OCI-LY3 (cell line): ENCODE measurements at regions not wholly inside any gene's neighbourhood (a gene's known extent, or its start where the extent isn't known, plus 50 kb on each side); places are given as distances from the start of the nearest gene placed in this dataset.

Experiments
- H2AFZ ChIP-seq: fragments of 200-600, 300-600 bp; shearing (Covaris generic); 2 replicates; pipeline ENCODE4 v1.6.0; 2014; ENCODE audit warnings: antibody characterized with exemption, low read depth, low read length
- H3K27ac ChIP-seq: fragments of 200-600, 300-600 bp; sonication (generic); 2 replicates; pipeline ENCODE4 v1.5.1; 2014; ENCODE audit warnings: mild to moderate bottlenecking, low read length, moderate library complexity, mixed read lengths
- H3K27me3 ChIP-seq: fragments of 200-600, 300-600 bp; sonication (generic); 2 replicates; pipeline ENCODE4 v1.6.1; 2014; ENCODE audit warnings: low read depth, low read length, mixed read lengths
- H3K36me3 ChIP-seq: fragments of 200-600, 300-600 bp; sonication (generic); replicated peaks from 2 replicates; pipeline ENCODE3; 2014; ENCODE audit warnings: low read depth, low read length, mixed read lengths
- H3K4me1 ChIP-seq: fragments of 300-600, 200-600 bp; sonication (generic); 2 replicates; pipeline ENCODE4 v1.6.1; 2014; ENCODE audit warnings: low read length, mixed read lengths
- H3K4me2 ChIP-seq: fragments of 200-600, 300-600 bp; sonication (generic); 2 replicates; pipeline ENCODE4 v1.6.1; 2014; ENCODE audit warnings: low read length, mixed read lengths
- H3K4me3 ChIP-seq: fragments of 300-600, 200-600 bp; sonication (generic); 2 replicates; pipeline ENCODE4 v1.5.1; 2014; ENCODE audit warnings: antibody characterized with exemption, mild to moderate bottlenecking, low read length, moderate library complexity
- H3K79me2 ChIP-seq: fragments of 300-600, 200-600 bp; shearing (Covaris generic); 2 replicates; pipeline ENCODE4 v1.6.1; 2014; ENCODE audit warnings: mild to moderate bottlenecking, low read length, mixed read lengths
- H3K9ac ChIP-seq: fragments of 300-600, 200-600 bp; shearing (Covaris generic); 2 replicates; pipeline ENCODE4 v1.6.0; 2014; ENCODE audit warnings: mild to moderate bottlenecking, low read length, moderate library complexity
- H3K9me3 ChIP-seq: fragments of 200-600, 300-600 bp; shearing (Covaris generic); 2 replicates; pipeline ENCODE4 v1.6.1; 2014; ENCODE audit warnings: low read length, mixed read lengths; ENCODE audit not compliant: insufficient read depth
- H4K20me1 ChIP-seq: fragments of 200-600, 300-600 bp; sonication (generic); 2 replicates; pipeline ENCODE4 v1.6.1; 2016; ENCODE audit warnings: low read length, mixed read lengths; ENCODE audit not compliant: insufficient read depth
- CTCF ChIP-seq: fragments of 200-600, 300-600 bp; sonication (generic); IDR thresholded peaks from 2 replicates; pipeline ENCODE4 v1.5.1; 2014; ENCODE audit warnings: antibody characterized with exemption, low read length, low read depth
- EZH2phosphoT487 ChIP-seq: fragments of 200-600 bp; shearing (Covaris generic); IDR thresholded peaks from 2 replicates; pipeline ENCODE4 v1.6.1; 2018; ENCODE audit warnings: antibody characterized with exemption, mixed run types, low read depth

DNA sequence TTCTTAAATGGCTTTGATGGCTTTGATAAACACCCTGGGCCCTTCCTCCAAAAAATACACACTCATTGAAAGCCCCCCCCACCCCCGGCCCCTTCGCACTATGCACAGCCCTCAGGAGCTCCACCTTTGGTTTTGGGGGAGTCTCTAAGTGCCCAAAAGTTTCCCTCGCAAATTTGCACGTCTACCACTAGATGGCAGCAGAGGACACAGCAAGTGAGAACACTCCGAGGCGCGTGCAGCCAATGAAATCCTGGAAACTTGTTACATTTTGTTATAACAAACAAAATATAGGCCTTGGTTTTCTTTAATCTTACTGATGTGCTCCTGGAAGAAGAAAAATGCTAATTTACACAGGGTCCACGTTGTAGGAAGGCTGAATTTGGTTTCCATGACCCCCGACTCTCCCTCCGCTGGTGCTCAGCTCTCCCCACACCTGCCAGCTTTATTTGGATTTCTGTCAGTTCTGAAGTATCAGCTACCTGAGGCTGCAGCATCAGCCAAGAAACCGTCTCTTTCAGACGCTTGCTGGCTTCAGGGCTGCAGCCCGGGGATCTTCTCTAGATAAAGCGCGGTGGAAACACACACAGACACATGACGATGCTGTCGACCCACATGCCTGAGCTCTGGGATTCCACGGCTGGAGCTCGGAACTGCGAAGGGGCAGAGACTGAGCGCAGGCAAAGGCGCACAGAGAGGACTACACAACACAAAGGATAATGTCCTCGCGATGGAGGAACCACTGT lies 148.3 kb upstream of the RPS6KA2 start:
- peaks cover 65% of the 10 kb centered on the region for H3K27me3 ChIP-seq
- no peak overlapping the region for H3K9ac ChIP-seq
- no peak overlapping the region for H3K27ac ChIP-seq
- H3K4me1 ChIP-seq, result peaks cover 30% of the 10 kb centered on the region
- no peak overlapping the region; the same call in 1 of the 2 replicates for H3K4me3 ChIP-seq
- no peak overlapping the region for H2AFZ ChIP-seq
- H3K36me3 ChIP-seq, result no peaks in the 10 kb centered on the region
- H3K79me2 ChIP-seq, result no peaks in the 10 kb centered on the region
- 0 out of 2 replicates have a peak, but pooled peaks cover 4% of the 10 kb centered on the region for H4K20me1 ChIP-seq
- peak overlapping the region; percentile 21 for H3K4me2 ChIP-seq
- peak; percentile 66 for TF ChIP-seq CTCF
- no peak for TF ChIP-seq EZH2phosphoT487
- no peaks in the 10 kb centered on the region for H3K9me3 ChIP-seq

GRCh38 chr6:166774770-166775169 lies 147.7 kb upstream of the RPS6KA2 start:
- TF ChIP-seq EZH2phosphoT487, result no peak

GRCh38 chr6:166774292-166774691 lies 147.2 kb upstream of the RPS6KA2 start:
- Histone ChIP-seq H3K4me2 (peak overlapping the region; percentile 21; the same call in 1 of the 2 replicates), H3K36me3 (no peaks in the 10 kb centered on the region), H3K79me2 (no peaks in the 10 kb centered on the region), H2AFZ (no peak overlapping the region), H4K20me1 (0 out of 2 replicates have a peak, but pooled peaks cover 4% of the 10 kb centered on the region), H3K4me1 (peaks cover 30% of the 10 kb centered on the region), H3K27me3 (peaks cover 60% of the 10 kb centered on the region), H3K27ac (no peak overlapping the region), H3K4me3 (no peak overlapping the region), H3K9ac (no peak overlapping the region), H3K9me3 (no peaks in the 10 kb centered on the region)
- TF ChIP-seq CTCF (no peak), EZH2phosphoT487 (no peak)

More at GRCh38 chr6:166774770-166775169, 147.7 kb upstream of the RPS6KA2 start:
- no peaks in the 10 kb centered on the region for H3K79me2 ChIP-seq
- H4K20me1 ChIP-seq, result 0 out of 2 replicates have a peak, but pooled peaks cover 4% of the 10 kb centered on the region
- H3K36me3 ChIP-seq, result no peaks in the 10 kb centered on the region
- H3K4me3 ChIP-seq, result no peak overlapping the region; the same call in 1 of the 2 replicates
- peaks cover 65% of the 10 kb centered on the region for H3K27me3 ChIP-seq
- H3K4me2 ChIP-seq, result peak overlapping the region; percentile 21
- no peak overlapping the region for H3K9ac ChIP-seq
- H3K9me3 ChIP-seq, result no peaks in the 10 kb centered on the region
- H2AFZ ChIP-seq, result no peak overlapping the region
- peaks cover 30% of the 10 kb centered on the region for H3K4me1 ChIP-seq
- H3K27ac ChIP-seq, result no peak overlapping the region

DNA sequence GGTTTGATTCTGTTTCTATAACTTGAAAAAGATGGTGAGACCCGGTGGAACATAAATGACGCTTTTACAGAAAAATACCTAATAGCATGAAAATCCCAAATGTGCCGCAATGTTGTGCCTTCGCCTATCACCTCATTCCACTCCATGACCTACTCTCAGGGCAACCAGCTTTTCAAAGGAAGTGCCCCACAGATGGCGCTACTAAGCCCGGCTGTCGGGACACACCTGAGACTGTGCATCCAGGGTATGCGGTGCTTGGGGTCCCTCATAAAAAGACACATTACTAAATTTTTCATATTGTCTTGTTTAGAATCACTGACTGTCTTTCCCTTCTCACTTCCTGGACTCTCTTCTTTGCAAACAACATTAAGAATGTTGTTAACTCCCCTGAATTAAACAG lies 145.5 kb upstream of the RPS6KA2 start:
- Histone ChIP-seq H3K9me3 (no peaks in the 10 kb centered on the region), H3K4me1 (peaks cover 21% of the 10 kb centered on the region), H2AFZ (no peak overlapping the region), H3K27ac (no peak overlapping the region), H4K20me1 (0 out of 2 replicates have a peak, but pooled peaks cover 4% of the 10 kb centered on the region), H3K79me2 (no peaks in the 10 kb centered on the region), H3K27me3 (peaks cover 45% of the 10 kb centered on the region), H3K4me3 (no peak overlapping the region), H3K9ac (no peak overlapping the region), H3K36me3 (no peaks in the 10 kb centered on the region), H3K4me2 (no peak overlapping the region)
- TF ChIP-seq CTCF (peak; percentile 46), EZH2phosphoT487 (no peak)
